ENCODE measurements at regions not wholly inside any gene's neighbourhood (a gene's known extent, or its start where the extent isn't known, plus 50 kb on each side); places are given as distances from the start of the nearest gene placed in this dataset.

- TF ChIP-seq CTCF (IDR thresholded peaks at IDR 0.05 in 2 of 3, conservative IDR thresholded peaks at IDR 0.05 in 1 of 3; ENCODE audit: control insufficient read depth in 2 of 3, extremely low read depth in 1 of 3, insufficient read depth in 1 of 3, low read depth in 3 of 3, low read length in 3 of 3) (no peak), TCF7 (IDR thresholded peaks at IDR 0.05; ENCODE audit: borderline replicate concordance) (no peak), CBFB (IDR thresholded peaks at IDR 0.05; ENCODE audit: low read depth) (no peak), BHLHE40 (IDR thresholded peaks at IDR 0.05; ENCODE audit: borderline replicate concordance in 1 of 2, low read depth in 2 of 2, low read length in 1 of 2) (no peak), BRCA1 (IDR thresholded peaks at IDR 0.05; ENCODE audit: low read depth, low read length) (no peak)
These were observed 235.7 kb upstream of the TSHZ2 start for GRCh38 chr20:52736507-52736906.

Measured in GM12878 (cell line).